ENCODE measurements at regions not wholly inside any gene's neighbourhood (a gene's known extent, or its start where the extent isn't known, plus 50 kb on each side); places are given as distances from the start of the nearest gene placed in this dataset.

GRCh38 chr12:92271341-92271740, 125.7 kb upstream of the BTG1 start:
- 84 to 93% methylated on average over 2 of the region's 2 CpGs for WGBS, 2 donors
- Histone ChIP-seq H3K27ac (ENCODE audit: low read depth in 1 of 2, low read length in 2 of 2) (no peak overlapping the region), H3K9me3 (ENCODE audit: control insufficient read depth, low read length) (no peaks in the 10 kb centered on the region), H3K4me1 (ENCODE audit: control insufficient read depth in 1 of 2, insufficient read depth in 2 of 2, low read length in 2 of 2) (no peaks in the 10 kb centered on the region), H3K36me3 (ENCODE audit: control insufficient read depth in 1 of 2, insufficient read depth in 2 of 2, low read length in 1 of 2) (no peaks in the 10 kb centered on the region), H3K27me3 (ENCODE audit: control insufficient read depth in 1 of 2, insufficient read depth in 2 of 2, low read length in 1 of 2) (no peaks in the 10 kb centered on the region), H3K4me3 (ENCODE audit: low read length in 2 of 2) (no peak overlapping the region)
- DNase-seq (no peak), ATAC-seq (ENCODE audit: low FRiP score) (no peak)
- intact Hi-C loops (cut with DNase I): no loop called here

GRCh38 chr12:92270521-92270920, 124.9 kb upstream of the BTG1 start:
- Histone ChIP-seq H3K36me3 (ENCODE audit: control insufficient read depth in 1 of 2, insufficient read depth in 2 of 2, low read length in 1 of 2) (no peaks in the 10 kb centered on the region), H3K4me3 (ENCODE audit: low read length in 2 of 2) (no peak overlapping the region), H3K9me3 (ENCODE audit: control insufficient read depth, low read length) (no peaks in the 10 kb centered on the region), H3K4me1 (ENCODE audit: control insufficient read depth in 1 of 2, insufficient read depth in 2 of 2, low read length in 2 of 2) (no peaks in the 10 kb centered on the region), H3K27ac (ENCODE audit: low read depth in 1 of 2, low read length in 2 of 2) (no peak overlapping the region), H3K27me3 (ENCODE audit: control insufficient read depth in 1 of 2, insufficient read depth in 2 of 2, low read length in 1 of 2) (no peaks in the 10 kb centered on the region)
- DNase-seq: no peak
- intact Hi-C loops (cut with DNase I): no loop called here
- no peak for ATAC-seq (ENCODE audit: low FRiP score)
- 85 to 87% methylated on average over 2 of the region's 2 CpGs for WGBS, 2 donors

- Histone ChIP-seq H3K27ac (ENCODE audit: low read depth in 1 of 2, low read length in 2 of 2) (no peak overlapping the region), H3K4me1 (ENCODE audit: control insufficient read depth in 1 of 2, insufficient read depth in 2 of 2, low read length in 2 of 2) (no peaks in the 10 kb centered on the region), H3K27me3 (ENCODE audit: control insufficient read depth in 1 of 2, insufficient read depth in 2 of 2, low read length in 1 of 2) (no peaks in the 10 kb centered on the region), H3K4me3 (ENCODE audit: low read length in 2 of 2) (no peak overlapping the region), H3K9me3 (ENCODE audit: control insufficient read depth, low read length) (no peaks in the 10 kb centered on the region), H3K36me3 (ENCODE audit: control insufficient read depth in 1 of 2, insufficient read depth in 2 of 2, low read length in 1 of 2) (no peaks in the 10 kb centered on the region)
- DNase-seq (no peak), ATAC-seq (ENCODE audit: low FRiP score) (no peak)
- intact Hi-C loops (cut with DNase I): no loop called here
These were observed 123.3 kb upstream of the BTG1 start for GRCh38 chr12:92268946-92269345.

- DNase-seq: no peak
- H3K27ac ChIP-seq (ENCODE audit: low read depth in 1 of 2, low read length in 2 of 2): no peak overlapping the region
- WGBS, 2 donors: 87 to 91% methylated on average over 2 of the region's 2 CpGs
These were observed 116.0 kb upstream of the BTG1 start for GRCh38 chr12:92261692-92262091.

GRCh38 chr12:92261071-92261470, 115.4 kb upstream of the BTG1 start:
- DNase-seq (no peak), ATAC-seq (ENCODE audit: low FRiP score) (no peak)
- no peak overlapping the region for H3K27ac ChIP-seq (ENCODE audit: low read depth in 1 of 2, low read length in 2 of 2)
- H3K36me3 ChIP-seq (ENCODE audit: control insufficient read depth in 1 of 2, insufficient read depth in 2 of 2, low read length in 1 of 2): no peaks in the 10 kb centered on the region
- intact Hi-C loops (cut with DNase I): no loop called here
- no peak overlapping the region for H3K4me3 ChIP-seq (ENCODE audit: low read length in 2 of 2)
- peaks cover 0 to 2% of the 10 kb centered on the region in 2 donors for H3K27me3 ChIP-seq (ENCODE audit: control insufficient read depth in 1 of 2, insufficient read depth in 2 of 2, low read length in 1 of 2)
- H3K9me3 ChIP-seq (ENCODE audit: control insufficient read depth, low read length): no peaks in the 10 kb centered on the region
- WGBS, 2 donors: 88 to 97% methylated on average over 3 of the region's 3 CpGs
- H3K4me1 ChIP-seq (ENCODE audit: control insufficient read depth in 1 of 2, insufficient read depth in 2 of 2, low read length in 2 of 2): no peaks in the 10 kb centered on the region

More at GRCh38 chr12:92261692-92262091, 116.0 kb upstream of the BTG1 start:
- no peaks in the 10 kb centered on the region for H3K9me3 ChIP-seq (ENCODE audit: control insufficient read depth, low read length)
- H3K27me3 ChIP-seq (ENCODE audit: control insufficient read depth in 1 of 2, insufficient read depth in 2 of 2, low read length in 1 of 2): no peaks in the 10 kb centered on the region
- H3K4me3 ChIP-seq (ENCODE audit: low read length in 2 of 2): no peak overlapping the region
- no peaks in the 10 kb centered on the region for H3K4me1 ChIP-seq (ENCODE audit: control insufficient read depth in 1 of 2, insufficient read depth in 2 of 2, low read length in 2 of 2)
- intact Hi-C loops (cut with DNase I): no loop called here
- H3K36me3 ChIP-seq (ENCODE audit: control insufficient read depth in 1 of 2, insufficient read depth in 2 of 2, low read length in 1 of 2): no peaks in the 10 kb centered on the region
- ATAC-seq (ENCODE audit: low FRiP score): no peak

GRCh38 chr12:92259696-92260251, 114.1 kb upstream of the BTG1 start:
- peaks cover 0 to 2% of the 10 kb centered on the region in 2 donors for H3K27me3 ChIP-seq (ENCODE audit: control insufficient read depth in 1 of 2, insufficient read depth in 2 of 2, low read length in 1 of 2)
- H3K4me3 ChIP-seq (ENCODE audit: low read length in 2 of 2): no peak overlapping the region
- DNase-seq (no peak), ATAC-seq (ENCODE audit: low FRiP score) (no peak)
- no peaks in the 10 kb centered on the region for H3K9me3 ChIP-seq (ENCODE audit: control insufficient read depth, low read length)
- intact Hi-C loops (cut with DNase I): no loop called here
- H3K4me1 ChIP-seq (ENCODE audit: control insufficient read depth in 1 of 2, insufficient read depth in 2 of 2, low read length in 2 of 2): no peaks in the 10 kb centered on the region
- H3K27ac ChIP-seq (ENCODE audit: low read depth in 1 of 2, low read length in 2 of 2): no peak overlapping the region
- 93 to 96% methylated on average over 2 of the region's 2 CpGs for WGBS, 2 donors
- H3K36me3 ChIP-seq (ENCODE audit: control insufficient read depth in 1 of 2, insufficient read depth in 2 of 2, low read length in 1 of 2): no peaks in the 10 kb centered on the region

- WGBS, 2 donors: 79 to 87% methylated on average over 1 of the region's 1 CpG
- Histone ChIP-seq H3K4me1 (ENCODE audit: control insufficient read depth in 1 of 2, insufficient read depth in 2 of 2, low read length in 2 of 2) (no peaks in the 10 kb centered on the region), H3K9me3 (ENCODE audit: control insufficient read depth, low read length) (no peaks in the 10 kb centered on the region), H3K4me3 (ENCODE audit: low read length in 2 of 2) (no peak overlapping the region), H3K36me3 (ENCODE audit: control insufficient read depth in 1 of 2, insufficient read depth in 2 of 2, low read length in 1 of 2) (no peaks in the 10 kb centered on the region), H3K27me3 (ENCODE audit: control insufficient read depth in 1 of 2, insufficient read depth in 2 of 2, low read length in 1 of 2) (peaks cover 0 to 2% of the 10 kb centered on the region in 2 donors), H3K27ac (ENCODE audit: low read depth in 1 of 2, low read length in 2 of 2) (no peak overlapping the region)
- ATAC-seq (ENCODE audit: low FRiP score) (no peak), DNase-seq (no peak)
- intact Hi-C loops (cut with DNase I): no loop called here
These were observed 113.6 kb upstream of the BTG1 start for GRCh38 chr12:92259291-92259690.

GRCh38 chr12:92257261-92257660, 111.6 kb upstream of the BTG1 start:
- Histone ChIP-seq H3K27me3 (ENCODE audit: control insufficient read depth in 1 of 2, insufficient read depth in 2 of 2, low read length in 1 of 2) (peaks cover 0 to 2% of the 10 kb centered on the region in 2 donors), H3K27ac (ENCODE audit: low read depth in 1 of 2, low read length in 2 of 2) (no peak overlapping the region), H3K9me3 (ENCODE audit: control insufficient read depth, low read length) (no peaks in the 10 kb centered on the region), H3K4me3 (ENCODE audit: low read length in 2 of 2) (no peak overlapping the region), H3K4me1 (ENCODE audit: control insufficient read depth in 1 of 2, insufficient read depth in 2 of 2, low read length in 2 of 2) (no peaks in the 10 kb centered on the region), H3K36me3 (ENCODE audit: control insufficient read depth in 1 of 2, insufficient read depth in 2 of 2, low read length in 1 of 2) (no peaks in the 10 kb centered on the region)
- ATAC-seq (ENCODE audit: low FRiP score) (no peak), DNase-seq (no peak)
- intact Hi-C loops (cut with DNase I): no loop called here

GRCh38 chr12:92255741-92256140, 110.1 kb upstream of the BTG1 start:
- DNase-seq (no peak), ATAC-seq (ENCODE audit: low FRiP score) (no peak)
- Histone ChIP-seq H3K4me3 (ENCODE audit: low read length in 2 of 2) (no peak overlapping the region), H3K36me3 (ENCODE audit: control insufficient read depth in 1 of 2, insufficient read depth in 2 of 2, low read length in 1 of 2) (no peaks in the 10 kb centered on the region), H3K4me1 (ENCODE audit: control insufficient read depth in 1 of 2, insufficient read depth in 2 of 2, low read length in 2 of 2) (no peaks in the 10 kb centered on the region), H3K27ac (ENCODE audit: low read depth in 1 of 2, low read length in 2 of 2) (no peak overlapping the region), H3K27me3 (ENCODE audit: control insufficient read depth in 1 of 2, insufficient read depth in 2 of 2, low read length in 1 of 2) (peaks cover 0 to 2% of the 10 kb centered on the region in 2 donors), H3K9me3 (ENCODE audit: control insufficient read depth, low read length) (no peaks in the 10 kb centered on the region)
- intact Hi-C loops (cut with DNase I): no loop called here
